HEK293T (cell line): ENCODE measurements at regions not wholly inside any gene's neighbourhood (a gene's known extent, or its start where the extent isn't known, plus 50 kb on each side); places are given as distances from the start of the nearest gene placed in this dataset.

Experiments used
- BHLHE40 ChIP-seq: fragments of 450-650 bp; IDR thresholded peaks from 2 replicates; pipeline ENCODE4 v1.6.1; 2016; ENCODE audit warnings: mild to moderate bottlenecking, moderate library complexity, borderline replicate concordance
- L3MBTL2 ChIP-seq: fragments of 450-650 bp; conservative IDR thresholded peaks from 2 replicates; pipeline ENCODE4 v1.6.1; 2016; ENCODE audit warnings: mild to moderate bottlenecking

DNA sequence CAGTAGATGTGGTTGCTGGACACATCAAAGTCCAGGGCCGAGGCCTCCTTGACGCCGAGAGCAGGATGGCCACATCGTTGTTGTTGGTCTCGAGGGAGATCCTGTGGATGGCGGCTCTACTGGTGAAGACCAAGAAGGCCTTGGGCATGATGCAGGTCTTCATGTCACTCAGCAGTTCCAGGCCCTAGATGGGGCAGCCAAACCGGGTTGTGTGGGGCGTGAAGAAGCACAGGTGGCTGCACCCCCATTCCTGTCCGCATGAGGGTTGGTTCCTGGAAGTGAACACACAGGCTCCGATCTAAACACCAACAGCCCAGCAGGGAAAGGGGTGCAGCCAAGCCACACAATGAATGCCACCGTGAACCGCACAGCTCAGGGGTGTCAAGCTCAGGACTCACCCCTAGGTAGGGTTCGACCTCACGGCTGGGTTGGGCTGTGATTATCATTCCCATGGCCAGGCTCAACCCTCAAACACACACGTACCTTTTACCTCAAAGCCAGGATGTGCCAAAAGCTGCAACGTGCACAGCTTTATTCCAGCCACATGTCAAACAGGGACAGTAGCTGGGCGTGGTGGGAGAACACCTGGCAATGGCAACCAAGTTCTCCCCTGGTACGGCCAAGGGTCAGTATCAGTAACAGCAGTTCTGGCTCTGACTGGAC is 132.3 kb downstream of the CRYBB2 start:
- TF ChIP-seq BHLHE40 (no peak), L3MBTL2 (no peak)
